Activated CD8-positive, alpha-beta T cell treated with anti-CD3 and anti-CD28 coated beads, Interleukin-2, amount 10 ng/mL, durations not matched to agents 7 days and 5 days (primary cell): ENCODE measurements at regions not wholly inside any gene's neighbourhood (a gene's known extent, or its start where the extent isn't known, plus 50 kb on each side); places are given as distances from the start of the nearest gene placed in this dataset.
"Not testable (repeated sequence)": the region's sequence is repeated elsewhere in the genome, so short reads cannot be mapped to it uniquely, and the experiment has no call there.

ENCODE experiments used
- ATAC-seq: fragments of 150-1000 bp; cut with Tn5 transposase; one replicate; pipeline ENCODE4 v1.10.0; 2021; ENCODE audit warnings: moderate library complexity
- CTCF ChIA-PET: fragments of 350-600 bp; sonication (Branson Sonifier 250); formaldehyde crosslinking; loops from one replicate; lab custom pipeline; 2021; ENCODE audit warnings: antibody characterized with exemption; lab: Charles Lee
- POLR2A ChIA-PET: fragments of 350-600 bp; sonication (Branson Sonifier 250); formaldehyde crosslinking; loops from one replicate; lab custom pipeline; 2021; ENCODE audit warnings: antibody characterized with exemption; lab: Charles Lee
- DNase-seq: peaks from one replicate; pipeline ENCODE4 v3.0.0-alpha.2; 2020
- H3K27ac Mint-ChIP-seq: one replicate; pipeline ENCODE4 v1.8.0; 2021; ENCODE audit warnings: mild to moderate bottlenecking, mixed read lengths
- H3K27me3 Mint-ChIP-seq: one replicate; pipeline ENCODE4 v1.8.0; 2021; ENCODE audit warnings: low read depth, mixed read lengths
- H3K36me3 Mint-ChIP-seq: one replicate; pipeline ENCODE4 v1.8.0; 2021; ENCODE audit warnings: low read depth, mixed read lengths
- H3K4me1 Mint-ChIP-seq: one replicate; pipeline ENCODE4 v1.8.0; 2021; ENCODE audit warnings: low read depth, mixed read lengths
- H3K4me3 Mint-ChIP-seq: one replicate; pipeline ENCODE4 v1.8.0; 2021; ENCODE audit warnings: mild to moderate bottlenecking, mixed read lengths
- H3K9me3 Mint-ChIP-seq: one replicate; pipeline ENCODE4 v1.8.0; 2022; ENCODE audit warnings: mixed read lengths; ENCODE audit not compliant: insufficient read depth

DNA sequence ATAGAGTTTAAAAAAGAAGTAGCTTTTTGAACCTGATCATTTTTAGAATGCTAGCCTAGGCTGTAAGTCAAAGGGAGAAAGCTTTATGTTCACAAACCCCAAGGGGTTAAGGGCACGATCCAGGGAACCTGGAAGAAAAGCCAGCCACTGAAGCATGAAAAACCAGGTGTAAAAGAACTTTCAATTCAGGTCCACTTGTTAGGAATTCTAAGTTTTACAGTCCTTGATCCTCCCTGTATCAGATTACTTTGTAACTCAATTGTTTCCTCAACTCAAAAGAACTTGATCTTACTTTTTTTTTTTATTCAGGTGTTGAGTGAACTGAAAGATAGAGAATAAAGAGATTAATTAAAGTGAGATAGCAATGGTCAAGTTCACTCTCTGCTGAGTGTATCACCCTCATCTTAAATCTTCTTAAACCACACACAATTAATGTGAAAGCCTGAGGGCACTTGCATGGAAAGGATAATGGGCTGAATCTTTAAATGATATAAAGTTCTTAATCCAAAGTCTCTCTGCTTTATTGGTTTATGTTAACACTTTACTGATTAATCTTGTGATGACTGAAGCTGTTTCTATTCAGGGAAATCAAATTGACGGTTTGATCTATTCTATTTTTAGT is 672.2 kb upstream of the LRRN3 start:
- DNase-seq (no peak), ATAC-seq (no peak)
- H3K4me3 Mint-ChIP-seq: no peak overlapping the region
- ChIA-PET POLR2A (interaction anchor here (0.6 kb wide), 1 partner anchor 460 kb away, joined by 4 read pairs; no protein-coding TSS in a partner anchor), CTCF (no interaction called here)
- no peaks in the 10 kb centered on the region for H3K9me3 Mint-ChIP-seq
- H3K27me3 Mint-ChIP-seq: peaks cover 2% of the 10 kb centered on the region
- H3K4me1 Mint-ChIP-seq: no peaks in the 10 kb centered on the region
- H3K36me3 Mint-ChIP-seq: no peaks in the 10 kb centered on the region
- no peak overlapping the region for H3K27ac Mint-ChIP-seq

DNA sequence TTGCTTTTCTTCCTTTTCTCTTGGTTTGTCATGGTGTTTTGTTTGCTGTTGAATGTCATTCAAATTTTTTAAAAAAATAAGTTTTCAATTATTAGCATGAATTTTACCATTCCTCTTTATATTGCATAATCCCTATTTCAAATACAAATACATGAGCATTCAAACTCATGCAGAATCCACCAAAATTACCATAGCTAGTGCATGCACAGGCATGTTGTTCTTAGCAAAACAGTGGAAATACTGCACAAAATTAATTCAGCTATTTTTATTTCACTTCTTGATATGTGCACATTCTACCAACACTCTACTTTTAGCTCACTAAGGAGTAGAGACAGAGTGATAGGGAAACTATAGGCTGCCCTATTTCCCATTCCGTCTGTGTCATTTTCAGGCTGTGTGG is 670.1 kb upstream of the LRRN3 start:
- ATAC-seq (no peak), DNase-seq (no peak)
- H3K4me3 Mint-ChIP-seq: no peak overlapping the region
- no peaks in the 10 kb centered on the region for H3K36me3 Mint-ChIP-seq
- no peaks in the 10 kb centered on the region for H3K4me1 Mint-ChIP-seq
- H3K27me3 Mint-ChIP-seq: peaks cover 2% of the 10 kb centered on the region
- CTCF ChIA-PET: no interaction called here
- POLR2A ChIA-PET: no interaction called here
- H3K9me3 Mint-ChIP-seq: no peaks in the 10 kb centered on the region
- H3K27ac Mint-ChIP-seq: no peak overlapping the region

DNA sequence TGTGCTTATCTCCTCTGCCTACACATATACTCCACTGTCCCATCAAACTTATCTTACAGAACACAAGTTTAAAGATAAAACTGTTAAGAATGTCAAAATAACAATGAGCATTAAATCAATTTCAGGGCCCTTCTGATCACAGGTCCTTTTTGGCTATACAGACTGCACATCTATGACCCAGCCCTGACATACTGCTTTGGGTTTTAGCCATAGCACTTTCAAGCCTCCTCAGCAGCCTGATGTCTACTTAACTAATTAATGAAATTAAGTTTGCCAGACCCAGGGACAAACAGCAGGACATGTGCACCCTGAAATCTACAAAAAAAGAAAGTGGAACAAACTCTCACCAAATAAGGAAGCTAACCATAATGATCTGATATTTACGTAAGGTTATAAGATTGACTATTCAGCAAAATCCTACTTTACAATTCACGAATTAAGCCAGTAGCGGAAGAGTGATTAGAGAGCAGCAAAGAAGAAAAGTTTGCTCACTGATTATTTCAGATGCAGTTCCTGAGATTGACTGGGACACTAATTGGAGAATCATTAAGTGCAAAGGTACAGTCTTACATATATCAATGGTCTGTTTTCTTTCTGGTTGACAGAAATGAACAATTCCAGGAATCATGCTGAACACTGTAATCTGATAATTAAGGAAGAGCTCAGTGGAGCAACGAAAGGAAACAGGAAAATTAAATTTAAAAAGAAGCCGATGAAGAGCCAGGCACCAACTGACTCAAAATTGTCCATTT is 669.3 kb upstream of the LRRN3 start:
- no peak for ATAC-seq
- ChIA-PET CTCF (no interaction called here), POLR2A (no interaction called here)

DNA sequence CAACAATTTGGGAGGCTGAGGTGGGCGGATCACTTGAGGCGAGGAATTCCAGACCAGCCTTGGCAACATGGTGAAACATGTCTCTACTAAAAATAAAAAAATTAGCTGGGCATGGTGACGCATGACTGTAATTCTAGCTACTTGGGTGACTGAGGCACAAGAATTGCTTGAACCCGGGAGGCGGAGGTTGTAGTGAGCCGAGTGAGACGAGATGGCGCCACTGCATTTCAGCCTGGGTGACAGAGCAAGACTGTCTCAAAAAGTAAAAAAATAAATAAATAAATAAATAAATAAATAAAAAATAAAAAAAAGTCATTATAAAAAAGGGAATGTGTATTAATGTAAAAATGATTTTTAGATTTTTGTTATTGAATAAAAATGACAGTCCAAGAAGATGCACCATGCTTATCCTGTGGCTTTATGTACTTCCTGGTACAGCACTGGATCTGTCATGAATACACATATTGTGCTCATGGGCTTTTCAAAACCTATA is 658.8 kb upstream of the LRRN3 start:
- DNase-seq: no peak
- H3K27me3 Mint-ChIP-seq: peaks cover 2% of the 10 kb centered on the region
- CTCF ChIA-PET: no interaction called here

More for the DNA sequence above, 669.3 kb upstream of the LRRN3 start:
- H3K27me3 Mint-ChIP-seq: peaks cover 2% of the 10 kb centered on the region
- H3K9me3 Mint-ChIP-seq: no peaks in the 10 kb centered on the region
- H3K4me3 Mint-ChIP-seq: no peak overlapping the region
- no peak overlapping the region for H3K27ac Mint-ChIP-seq
- no peak for DNase-seq
- no peaks in the 10 kb centered on the region for H3K4me1 Mint-ChIP-seq
- no peaks in the 10 kb centered on the region for H3K36me3 Mint-ChIP-seq

DNA sequence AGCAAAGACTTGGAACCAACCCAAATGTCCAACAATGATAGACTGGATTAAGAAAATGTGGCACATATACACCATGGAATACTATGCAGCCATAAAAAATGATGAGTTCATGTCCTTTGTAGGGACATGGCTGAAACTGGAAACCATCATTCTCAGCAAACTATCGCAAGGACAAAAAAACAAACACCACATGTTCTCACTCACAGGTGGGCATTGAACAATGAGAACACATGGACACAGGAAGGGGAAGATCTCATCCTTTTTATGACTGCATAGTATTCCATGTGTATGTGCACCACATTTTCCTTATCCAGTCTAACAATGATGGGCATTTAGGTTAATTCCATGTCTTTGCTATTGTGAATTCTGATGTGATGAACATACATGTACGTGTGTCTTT is 652.0 kb upstream of the LRRN3 start:
- POLR2A ChIA-PET, H3K36me3 Mint-ChIP-seq, CTCF ChIA-PET, H3K4me1 Mint-ChIP-seq, ATAC-seq, DNase-seq, H3K27ac Mint-ChIP-seq, H3K9me3 Mint-ChIP-seq, H3K27me3 Mint-ChIP-seq, H3K4me3 Mint-ChIP-seq: not testable (repeated sequence)

More for the DNA sequence above, 658.8 kb upstream of the LRRN3 start:
- no peak overlapping the region for H3K27ac Mint-ChIP-seq
- no peaks in the 10 kb centered on the region for H3K36me3 Mint-ChIP-seq
- no peaks in the 10 kb centered on the region for H3K4me1 Mint-ChIP-seq
- ATAC-seq: no peak
- no peak overlapping the region for H3K4me3 Mint-ChIP-seq
- POLR2A ChIA-PET: no interaction called here
- peaks cover 4% of the 10 kb centered on the region for H3K9me3 Mint-ChIP-seq

DNA sequence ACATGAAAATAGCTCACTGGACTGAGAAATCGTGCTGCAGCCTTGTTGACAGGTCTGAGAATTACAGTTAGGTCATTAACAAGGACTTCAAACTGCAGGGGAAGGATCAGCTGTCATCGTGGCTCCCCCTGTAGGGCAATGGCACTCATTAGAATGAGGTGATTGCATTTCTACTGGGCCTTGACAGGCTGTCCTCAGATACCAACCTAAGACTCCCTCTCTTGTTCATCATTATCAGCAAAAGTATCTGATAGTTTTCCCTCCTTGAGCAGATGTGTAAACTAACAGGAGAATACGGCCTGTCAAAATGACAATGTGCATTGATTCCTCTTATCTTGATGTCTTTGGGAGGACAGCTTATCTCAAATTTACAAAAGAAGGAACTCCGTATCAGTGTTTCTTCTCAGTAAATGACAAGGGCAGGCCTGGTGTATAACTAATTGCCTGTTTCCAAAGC is 648.5 kb upstream of the LRRN3 start:
- Mint-ChIP-seq H3K4me1 (no peaks in the 10 kb centered on the region), H3K36me3 (no peaks in the 10 kb centered on the region), H3K27ac (no peak overlapping the region), H3K27me3 (no peaks in the 10 kb centered on the region), H3K4me3 (no peak overlapping the region), H3K9me3 (no peaks in the 10 kb centered on the region)
- DNase-seq (peak; percentile 37), ATAC-seq (no peak)
- POLR2A ChIA-PET: no interaction called here
- CTCF ChIA-PET: no interaction called here

DNA sequence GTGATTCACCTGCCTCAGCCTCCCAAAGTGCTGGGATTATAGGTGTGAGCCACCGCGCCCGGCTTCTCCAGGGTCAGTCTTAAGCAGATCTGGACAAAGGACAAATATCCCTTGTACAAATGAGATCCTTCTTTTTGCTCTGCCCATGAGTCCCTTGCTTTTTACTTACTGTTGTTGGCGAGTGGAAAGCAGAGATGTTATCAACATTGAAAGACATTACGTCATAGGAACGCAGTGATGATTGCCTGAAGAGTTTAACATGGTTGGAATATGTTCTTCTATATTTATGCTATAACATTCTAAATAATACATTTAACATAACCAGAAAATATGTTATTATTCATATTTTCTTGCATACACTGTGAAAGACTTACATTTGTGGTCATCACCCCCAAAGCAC is 644.3 kb upstream of the LRRN3 start:
- Mint-ChIP-seq H3K27me3 (no peaks in the 10 kb centered on the region), H3K4me3 (no peak overlapping the region), H3K27ac (no peak overlapping the region), H3K9me3 (no peaks in the 10 kb centered on the region), H3K36me3 (no peaks in the 10 kb centered on the region), H3K4me1 (no peaks in the 10 kb centered on the region)
- ATAC-seq: no peak
- ChIA-PET CTCF (no interaction called here), POLR2A (no interaction called here)
- DNase-seq: no peak

DNA sequence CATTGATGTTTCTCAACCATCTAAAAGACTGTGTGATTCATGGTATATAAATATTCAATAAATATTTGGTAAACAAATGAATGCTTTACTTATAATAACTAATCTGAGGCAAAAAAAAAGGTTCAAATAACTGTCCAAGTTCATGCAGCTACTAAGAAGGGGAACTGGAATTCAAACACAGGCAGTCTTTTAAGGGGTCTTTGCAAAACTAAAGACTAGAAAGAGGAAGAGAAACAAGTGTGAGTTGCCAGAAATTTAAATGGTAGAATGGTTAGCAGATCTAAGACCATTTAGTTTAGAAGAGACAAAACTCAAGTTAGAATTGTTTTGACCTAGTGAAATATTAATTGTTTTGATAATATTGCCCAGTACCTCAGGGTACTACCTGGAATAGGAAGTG is 642.0 kb upstream of the LRRN3 start:
- Mint-ChIP-seq H3K4me3 (no peak overlapping the region), H3K4me1 (no peaks in the 10 kb centered on the region), H3K27me3 (no peaks in the 10 kb centered on the region), H3K9me3 (no peaks in the 10 kb centered on the region), H3K27ac (no peak overlapping the region), H3K36me3 (no peaks in the 10 kb centered on the region)
- no peak for DNase-seq
- CTCF ChIA-PET: no interaction called here
- no peak for ATAC-seq
- POLR2A ChIA-PET: no interaction called here

DNA sequence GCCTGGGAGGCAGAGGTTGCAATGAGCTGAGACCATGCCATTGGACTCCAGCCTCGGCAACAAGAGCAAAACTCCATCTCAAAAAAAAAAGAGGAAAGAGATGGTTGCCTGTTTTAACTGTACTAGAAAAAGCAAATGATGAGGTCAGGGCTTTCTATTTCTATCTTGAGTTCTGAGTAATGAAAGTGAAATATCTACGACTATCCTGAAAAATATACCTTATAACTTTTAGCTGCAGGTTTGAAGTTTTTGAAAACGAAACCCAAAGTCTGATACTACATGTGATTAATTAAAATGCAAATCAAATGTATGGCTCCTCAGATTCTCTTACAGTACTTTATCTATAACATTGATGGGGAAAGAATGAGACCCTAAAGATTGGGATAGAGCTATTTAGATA is 636.2 kb upstream of the LRRN3 start:
- ATAC-seq: no peak
- peaks cover 2% of the 10 kb centered on the region for H3K27me3 Mint-ChIP-seq
- no peak overlapping the region for H3K4me3 Mint-ChIP-seq
- no peaks in the 10 kb centered on the region for H3K36me3 Mint-ChIP-seq
- H3K27ac Mint-ChIP-seq: no peak overlapping the region
- ChIA-PET CTCF (no interaction called here), POLR2A (no interaction called here)
- H3K4me1 Mint-ChIP-seq: no peaks in the 10 kb centered on the region
- H3K9me3 Mint-ChIP-seq: no peaks in the 10 kb centered on the region
- DNase-seq: no peak

DNA sequence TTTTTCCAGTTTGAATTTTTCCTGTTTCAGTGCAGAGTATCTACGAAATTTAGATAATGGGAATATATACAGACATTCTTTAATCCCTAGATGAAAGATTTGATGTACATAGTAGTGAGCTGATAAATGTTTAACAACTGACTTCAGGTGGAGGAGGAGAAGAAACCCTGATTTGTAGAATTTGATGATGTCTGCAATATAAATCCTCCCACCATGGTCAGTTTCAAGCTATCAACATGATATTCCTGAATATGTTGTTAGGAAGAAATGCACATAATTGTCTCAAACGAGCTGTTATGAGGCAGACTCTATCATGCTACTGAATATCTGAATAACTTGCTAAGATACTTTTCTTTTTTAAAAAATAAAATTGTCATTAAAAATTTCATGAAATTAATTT is 629.3 kb upstream of the LRRN3 start:
- Mint-ChIP-seq H3K4me3 (no peak overlapping the region), H3K9me3 (no peaks in the 10 kb centered on the region), H3K27ac (no peak overlapping the region), H3K4me1 (no peaks in the 10 kb centered on the region), H3K27me3 (peaks cover 6% of the 10 kb centered on the region), H3K36me3 (no peaks in the 10 kb centered on the region)
- ChIA-PET POLR2A (no interaction called here), CTCF (no interaction called here)
- DNase-seq: no peak
- no peak for ATAC-seq

DNA sequence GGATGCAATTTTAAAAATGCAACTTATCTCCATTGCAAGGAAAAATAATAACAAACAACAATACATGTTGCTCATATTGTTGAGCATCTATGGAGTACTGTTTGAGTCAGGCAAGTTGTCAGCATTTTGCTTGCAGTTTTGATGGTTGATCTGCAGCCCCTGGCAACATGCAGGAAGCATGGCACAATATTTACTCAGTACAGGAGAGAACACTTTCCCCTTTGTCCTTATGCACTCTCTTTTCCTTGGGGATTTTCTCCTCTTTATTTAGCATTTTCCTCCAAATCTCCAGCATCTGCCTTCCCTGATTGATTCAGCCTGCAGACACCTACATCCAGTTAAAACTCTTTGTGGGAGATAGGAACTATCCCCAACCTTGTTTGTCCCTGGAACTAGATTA is 620.5 kb upstream of the LRRN3 start:
- H3K27me3 Mint-ChIP-seq: no peaks in the 10 kb centered on the region
- ChIA-PET CTCF (no interaction called here), POLR2A (no interaction called here)
- ATAC-seq: no peak
- H3K4me1 Mint-ChIP-seq: no peaks in the 10 kb centered on the region
- H3K27ac Mint-ChIP-seq: no peak overlapping the region
- no peak overlapping the region for H3K4me3 Mint-ChIP-seq
- no peaks in the 10 kb centered on the region for H3K36me3 Mint-ChIP-seq
- H3K9me3 Mint-ChIP-seq: no peaks in the 10 kb centered on the region
- no peak for DNase-seq

DNA sequence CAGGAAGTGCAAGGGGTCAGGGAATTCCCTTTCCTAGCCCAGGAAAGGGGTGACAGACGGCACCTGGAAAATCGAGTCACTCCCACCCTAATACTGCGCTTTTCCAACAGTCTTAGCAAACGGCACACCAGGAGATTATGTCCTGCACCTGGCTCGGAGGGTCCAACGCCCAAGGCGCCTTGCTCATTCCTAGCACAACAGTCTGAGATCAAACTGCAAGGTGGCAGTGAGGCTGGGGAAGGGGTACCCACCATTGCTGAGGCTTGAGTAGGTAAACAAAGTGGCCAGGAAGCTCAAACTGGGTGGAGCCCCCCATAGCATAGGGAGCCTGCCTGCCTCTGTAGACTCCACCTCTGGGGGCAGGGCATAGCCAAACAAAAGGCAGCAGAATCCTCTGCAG is 618.5 kb upstream of the LRRN3 start:
- H3K27ac Mint-ChIP-seq, H3K9me3 Mint-ChIP-seq, CTCF ChIA-PET, H3K36me3 Mint-ChIP-seq, ATAC-seq, POLR2A ChIA-PET, H3K27me3 Mint-ChIP-seq, H3K4me3 Mint-ChIP-seq, H3K4me1 Mint-ChIP-seq, DNase-seq: not testable (repeated sequence)
